BE2C (cell line): ENCODE measurements at regions not wholly inside any gene's neighbourhood (a gene's known extent, or its start where the extent isn't known, plus 50 kb on each side); places are given as distances from the start of the nearest gene placed in this dataset.

Experiments
- DNase-seq: peaks from one replicate; pipeline ENCODE4 v3.0.0-alpha.2; 2020
- H3K27me3 ChIP-seq: fragments of 250-450 bp; sonication (Bioruptor Pico); 2 replicates; pipeline ENCODE4 v1.5.1; 2020; ENCODE audit warnings: mild to moderate bottlenecking
- H3K36me3 ChIP-seq: fragments of 250-450 bp; sonication (Bioruptor Pico); 2 replicates; pipeline ENCODE4 v1.5.1; 2020; ENCODE audit warnings: mild to moderate bottlenecking
- H3K4me1 ChIP-seq: fragments of 250-450 bp; sonication (Bioruptor Pico); 2 replicates; pipeline ENCODE4 v1.5.1; 2020
- H3K4me3 ChIP-seq: 2 replicates; pipeline ENCODE4 v1.5.1; 2011; ENCODE audit warnings: low read depth, low read length
- H3K9me3 ChIP-seq: fragments of 250-450 bp; sonication (Bioruptor Pico); 2 replicates; pipeline ENCODE4 v1.5.1; 2020
- CTCF ChIP-seq: IDR thresholded peaks from 2 replicates; pipeline ENCODE4 v1.5.1; 2012; ENCODE audit warnings: mild to moderate bottlenecking, low read depth, low read length

GRCh38 chr1:93744299-93744988 is 62.8 kb upstream of the BCAR3 start:
- H3K4me3 ChIP-seq = no peak overlapping the region
- no peak for DNase-seq
- H3K27me3 ChIP-seq = no peaks in the 10 kb centered on the region
- no peaks in the 10 kb centered on the region for H3K36me3 ChIP-seq
- TF ChIP-seq CTCF = no peak
- peaks cover 13% of the 10 kb centered on the region for H3K4me1 ChIP-seq
- H3K9me3 ChIP-seq = no peaks in the 10 kb centered on the region

GRCh38 chr1:93743465-93743864 is 61.8 kb upstream of the BCAR3 start:
- no peak for TF ChIP-seq CTCF
- no peak overlapping the region for H3K4me3 ChIP-seq
- H3K36me3 ChIP-seq = no peaks in the 10 kb centered on the region
- DNase-seq = no peak
- no peaks in the 10 kb centered on the region for H3K9me3 ChIP-seq
- H3K4me1 ChIP-seq = peaks cover 13% of the 10 kb centered on the region
- no peaks in the 10 kb centered on the region for H3K27me3 ChIP-seq

- H3K36me3 ChIP-seq = no peaks in the 10 kb centered on the region
- no peak for TF ChIP-seq CTCF
- H3K27me3 ChIP-seq = no peaks in the 10 kb centered on the region
- no peaks in the 10 kb centered on the region for H3K9me3 ChIP-seq
- peaks cover 13% of the 10 kb centered on the region for H3K4me1 ChIP-seq
- DNase-seq = peak; percentile 32
- no peak overlapping the region for H3K4me3 ChIP-seq
Measured at GRCh38 chr1:93740601-93741031, 59.0 kb upstream of the BCAR3 start.

- H3K9me3 ChIP-seq = no peaks in the 10 kb centered on the region
- no peak for DNase-seq
- no peak overlapping the region for H3K4me3 ChIP-seq
- TF ChIP-seq CTCF = no peak
- H3K27me3 ChIP-seq = no peaks in the 10 kb centered on the region
- H3K36me3 ChIP-seq = no peaks in the 10 kb centered on the region
- H3K4me1 ChIP-seq = peaks cover 13% of the 10 kb centered on the region
Measured at GRCh38 chr1:93740157-93740556, 58.5 kb upstream of the BCAR3 start.

GRCh38 chr1:93739472-93739871 is 57.8 kb upstream of the BCAR3 start:
- Histone ChIP-seq H3K27me3 (no peaks in the 10 kb centered on the region), H3K36me3 (no peaks in the 10 kb centered on the region), H3K4me3 (no peak overlapping the region), H3K4me1 (peaks cover 13% of the 10 kb centered on the region), H3K9me3 (no peaks in the 10 kb centered on the region)
- no peak for TF ChIP-seq CTCF
- peak; percentile 43 for DNase-seq

DNA sequence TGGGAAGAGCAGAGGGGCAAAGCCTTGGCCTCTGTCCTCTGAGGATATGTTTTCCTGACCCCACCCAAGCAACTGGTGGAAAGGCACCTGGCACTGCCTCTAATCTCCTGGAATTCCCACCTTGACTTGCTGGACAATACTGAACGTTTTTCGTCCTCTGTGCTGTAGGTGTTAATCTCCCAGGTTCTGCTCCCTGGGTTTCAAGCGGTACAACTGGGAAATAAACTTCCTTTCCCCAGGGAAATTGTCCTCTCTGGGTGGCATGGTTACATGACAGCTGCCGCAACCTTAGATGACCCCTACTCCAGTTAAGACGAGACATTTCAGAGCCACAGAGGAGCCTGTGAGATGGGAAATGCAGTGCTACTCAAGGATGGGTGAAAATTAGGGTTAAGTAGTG is 57.3 kb upstream of the BCAR3 start:
- Histone ChIP-seq H3K27me3 (no peaks in the 10 kb centered on the region), H3K9me3 (no peaks in the 10 kb centered on the region), H3K4me1 (peaks cover 13% of the 10 kb centered on the region), H3K36me3 (no peaks in the 10 kb centered on the region), H3K4me3 (no peak overlapping the region)
- TF ChIP-seq CTCF = no peak
- DNase-seq = peak; percentile 32
